Ishikawa (cell line): ENCODE measurements at regions not wholly inside any gene's neighbourhood (a gene's known extent, or its start where the extent isn't known, plus 50 kb on each side); places are given as distances from the start of the nearest gene placed in this dataset.

Source experiments
- CEBPB ChIP-seq: IDR thresholded peaks from 2 replicates; pipeline ENCODE4 v1.6.1; 2012
- EGR1 ChIP-seq: IDR thresholded peaks from 2 replicates; pipeline ENCODE4 v1.6.1; 2012
- EP300 ChIP-seq: IDR thresholded peaks from 2 replicates; pipeline ENCODE4 v1.6.1; 2012; ENCODE audit warnings: borderline replicate concordance
- NFIC ChIP-seq: IDR thresholded peaks from 2 replicates; pipeline ENCODE4 v1.6.1; 2012
- RAD21 ChIP-seq: IDR thresholded peaks from 2 replicates; pipeline ENCODE4 v1.6.1; 2012; ENCODE audit warnings: low read depth
- TAF1 ChIP-seq: IDR thresholded peaks from 2 replicates; pipeline ENCODE4 v1.6.1; 2012; ENCODE audit warnings: low read depth, mild to moderate bottlenecking
- TEAD4 ChIP-seq: IDR thresholded peaks from 2 replicates; pipeline ENCODE4 v1.6.1; 2012
- YY1 ChIP-seq: IDR thresholded peaks from 2 replicates; pipeline ENCODE4 v1.6.1; 2012; ENCODE audit warnings: low read depth
- ZBTB7A ChIP-seq: IDR thresholded peaks from 2 replicates; pipeline ENCODE4 v1.6.1; 2012; ENCODE audit warnings: low read depth
- TF ChIP-seq, protein P1 (sequence below): IDR thresholded peaks from 2 replicates; pipeline ENCODE4 v1.6.1; 2012
- TF ChIP-seq, protein P2 (sequence below): IDR thresholded peaks from 2 replicates; pipeline ENCODE4 v1.6.1; 2012; ENCODE audit warnings: low read depth, mild to moderate bottlenecking

DNA sequence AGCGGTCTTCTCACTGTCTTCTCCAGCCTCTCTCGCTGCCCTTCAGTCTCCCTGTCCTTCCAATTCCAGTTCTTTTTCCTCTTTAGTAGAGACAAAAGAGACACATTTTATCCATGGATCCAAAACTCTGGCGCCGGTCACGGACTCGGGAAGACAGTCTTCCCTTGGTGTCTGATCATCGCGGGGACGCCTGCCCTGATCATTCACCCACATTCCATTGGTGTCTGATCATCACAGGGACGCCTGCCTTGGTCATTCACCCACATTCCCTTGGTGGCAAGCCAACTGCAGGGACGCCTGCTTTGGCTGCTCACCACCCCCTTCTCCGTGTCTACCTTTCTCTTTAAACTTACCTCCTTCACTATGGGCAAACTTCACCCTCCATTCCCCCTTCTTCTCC lies 619.5 kb downstream of the RERGL start:
- no peak for TF ChIP-seq YY1
- TF ChIP-seq TAF1, result no peak
- no peak for TF ChIP-seq TEAD4
- no peak for TF ChIP-seq NFIC
- no peak for TF ChIP-seq EP300
- TF ChIP-seq RAD21, result no peak
- TF ChIP-seq, protein P1, sequence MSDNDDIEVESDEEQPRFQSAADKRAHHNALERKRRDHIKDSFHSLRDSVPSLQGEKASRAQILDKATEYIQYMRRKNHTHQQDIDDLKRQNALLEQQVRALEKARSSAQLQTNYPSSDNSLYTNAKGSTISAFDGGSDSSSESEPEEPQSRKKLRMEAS, result no peak
- TF ChIP-seq, protein P2, sequence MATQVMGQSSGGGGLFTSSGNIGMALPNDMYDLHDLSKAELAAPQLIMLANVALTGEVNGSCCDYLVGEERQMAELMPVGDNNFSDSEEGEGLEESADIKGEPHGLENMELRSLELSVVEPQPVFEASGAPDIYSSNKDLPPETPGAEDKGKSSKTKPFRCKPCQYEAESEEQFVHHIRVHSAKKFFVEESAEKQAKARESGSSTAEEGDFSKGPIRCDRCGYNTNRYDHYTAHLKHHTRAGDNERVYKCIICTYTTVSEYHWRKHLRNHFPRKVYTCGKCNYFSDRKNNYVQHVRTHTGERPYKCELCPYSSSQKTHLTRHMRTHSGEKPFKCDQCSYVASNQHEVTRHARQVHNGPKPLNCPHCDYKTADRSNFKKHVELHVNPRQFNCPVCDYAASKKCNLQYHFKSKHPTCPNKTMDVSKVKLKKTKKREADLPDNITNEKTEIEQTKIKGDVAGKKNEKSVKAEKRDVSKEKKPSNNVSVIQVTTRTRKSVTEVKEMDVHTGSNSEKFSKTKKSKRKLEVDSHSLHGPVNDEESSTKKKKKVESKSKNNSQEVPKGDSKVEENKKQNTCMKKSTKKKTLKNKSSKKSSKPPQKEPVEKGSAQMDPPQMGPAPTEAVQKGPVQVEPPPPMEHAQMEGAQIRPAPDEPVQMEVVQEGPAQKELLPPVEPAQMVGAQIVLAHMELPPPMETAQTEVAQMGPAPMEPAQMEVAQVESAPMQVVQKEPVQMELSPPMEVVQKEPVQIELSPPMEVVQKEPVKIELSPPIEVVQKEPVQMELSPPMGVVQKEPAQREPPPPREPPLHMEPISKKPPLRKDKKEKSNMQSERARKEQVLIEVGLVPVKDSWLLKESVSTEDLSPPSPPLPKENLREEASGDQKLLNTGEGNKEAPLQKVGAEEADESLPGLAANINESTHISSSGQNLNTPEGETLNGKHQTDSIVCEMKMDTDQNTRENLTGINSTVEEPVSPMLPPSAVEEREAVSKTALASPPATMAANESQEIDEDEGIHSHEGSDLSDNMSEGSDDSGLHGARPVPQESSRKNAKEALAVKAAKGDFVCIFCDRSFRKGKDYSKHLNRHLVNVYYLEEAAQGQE, result no peak
- TF ChIP-seq EGR1, result no peak
- no peak for TF ChIP-seq ZBTB7A
- TF ChIP-seq CEBPB, result no peak
